Hepatocyte (in vitro differentiated cells): ENCODE measurements at regions not wholly inside any gene's neighbourhood (a gene's known extent, or its start where the extent isn't known, plus 50 kb on each side); places are given as distances from the start of the nearest gene placed in this dataset.

Experiments used
- EZH2 ChIP-seq: fragments of 200-600 bp; sonication (generic); IDR thresholded peaks from 2 replicates; pipeline ENCODE4 v1.6.1; 2016; ENCODE audit warnings: antibody characterized with exemption, mild to moderate bottlenecking, borderline replicate concordance
- TF ChIP-seq, protein P1 (sequence below): fragments of 200-600 bp; sonication (generic); IDR thresholded peaks from 2 replicates; pipeline ENCODE4 v1.5.1; 2016; ENCODE audit warnings: antibody characterized with exemption, mild to moderate bottlenecking; ENCODE audit not compliant: poor library complexity

DNA sequence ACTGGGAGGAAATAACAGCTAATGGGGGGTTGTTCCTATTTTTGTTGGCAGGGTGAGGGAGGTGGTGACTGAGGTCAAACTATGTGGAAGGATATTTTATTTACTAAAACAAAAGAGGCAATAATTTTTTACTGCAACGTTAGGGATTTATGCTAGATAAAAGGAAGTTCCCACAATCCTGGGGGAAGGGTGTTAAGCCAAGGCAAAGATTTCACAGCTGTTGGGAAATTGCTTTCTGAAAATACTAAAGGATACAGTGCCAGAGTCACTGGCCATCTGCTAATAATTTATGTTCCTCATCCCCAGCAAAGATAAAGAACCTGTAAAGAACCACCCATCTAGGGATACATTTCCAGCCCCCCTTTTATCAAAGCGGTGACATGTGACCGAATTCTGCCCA is 756.0 kb upstream of the RBFOX1 start:
- TF ChIP-seq, protein P1, sequence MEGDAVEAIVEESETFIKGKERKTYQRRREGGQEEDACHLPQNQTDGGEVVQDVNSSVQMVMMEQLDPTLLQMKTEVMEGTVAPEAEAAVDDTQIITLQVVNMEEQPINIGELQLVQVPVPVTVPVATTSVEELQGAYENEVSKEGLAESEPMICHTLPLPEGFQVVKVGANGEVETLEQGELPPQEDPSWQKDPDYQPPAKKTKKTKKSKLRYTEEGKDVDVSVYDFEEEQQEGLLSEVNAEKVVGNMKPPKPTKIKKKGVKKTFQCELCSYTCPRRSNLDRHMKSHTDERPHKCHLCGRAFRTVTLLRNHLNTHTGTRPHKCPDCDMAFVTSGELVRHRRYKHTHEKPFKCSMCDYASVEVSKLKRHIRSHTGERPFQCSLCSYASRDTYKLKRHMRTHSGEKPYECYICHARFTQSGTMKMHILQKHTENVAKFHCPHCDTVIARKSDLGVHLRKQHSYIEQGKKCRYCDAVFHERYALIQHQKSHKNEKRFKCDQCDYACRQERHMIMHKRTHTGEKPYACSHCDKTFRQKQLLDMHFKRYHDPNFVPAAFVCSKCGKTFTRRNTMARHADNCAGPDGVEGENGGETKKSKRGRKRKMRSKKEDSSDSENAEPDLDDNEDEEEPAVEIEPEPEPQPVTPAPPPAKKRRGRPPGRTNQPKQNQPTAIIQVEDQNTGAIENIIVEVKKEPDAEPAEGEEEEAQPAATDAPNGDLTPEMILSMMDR, result no peak
- no peak for TF ChIP-seq EZH2
